ENCODE measurements at regions not wholly inside any gene's neighbourhood (a gene's known extent, or its start where the extent isn't known, plus 50 kb on each side); places are given as distances from the start of the nearest gene placed in this dataset.
"Not testable (repeated sequence)": the region's sequence is repeated elsewhere in the genome, so short reads cannot be mapped to it uniquely, and the experiment has no call there.

- H3K4me2 ChIP-seq (ENCODE audit: low read length); H3F3A ChIP-seq (ENCODE audit: low read length, unreplicated experiment); H3K4me3 ChIP-seq (ENCODE audit: low read length); intact Hi-C loops (cut with micrococcal nuclease); BruUV-seq (replicated peaks); H3K27me3 ChIP-seq (ENCODE audit: low read length); H3K9ac ChIP-seq (ENCODE audit: low read length); CTCF ChIA-PET; H3K79me2 ChIP-seq (ENCODE audit: low read length); H2AFZ ChIP-seq (ENCODE audit: low read length); POLR2A ChIA-PET (ENCODE audit: unreplicated experiment); H3K9me3 ChIP-seq (ENCODE audit: low read length); H3K9me2 ChIP-seq (replicated peaks; ENCODE audit: low read length); H3K27ac ChIP-seq (ENCODE audit: low read length); H3K4me1 ChIP-seq (ENCODE audit: insufficient read depth, low read length); H4K20me1 ChIP-seq (ENCODE audit: low read length); DNase-seq; H3K36me3 ChIP-seq (ENCODE audit: low read depth, low read length): not testable (repeated sequence)
- peak; percentile 53 for ATAC-seq
These were observed 54.9 kb upstream of the NBPF12 start for GRCh38 chr1:146883190-146883589.

GRCh38 chr1:146881096-146881495 is 57.0 kb upstream of the NBPF12 start:
- H3K9ac ChIP-seq (ENCODE audit: low read length); CTCF ChIA-PET; H3K4me1 ChIP-seq (ENCODE audit: insufficient read depth, low read length); POLR2A ChIA-PET (ENCODE audit: unreplicated experiment); intact Hi-C loops (cut with micrococcal nuclease); BruUV-seq (replicated peaks); ATAC-seq; H3K9me2 ChIP-seq (replicated peaks; ENCODE audit: low read length); H3K9me3 ChIP-seq (ENCODE audit: low read length); H3K36me3 ChIP-seq (ENCODE audit: low read depth, low read length); H3K27me3 ChIP-seq (ENCODE audit: low read length); DNase-seq; H3K79me2 ChIP-seq (ENCODE audit: low read length); H3F3A ChIP-seq (ENCODE audit: low read length, unreplicated experiment); H4K20me1 ChIP-seq (ENCODE audit: low read length); H3K4me2 ChIP-seq (ENCODE audit: low read length); H2AFZ ChIP-seq (ENCODE audit: low read length); H3K27ac ChIP-seq (ENCODE audit: low read length); H3K4me3 ChIP-seq (ENCODE audit: low read length): not testable (repeated sequence)

- DNase-seq (peak; percentile 66), ATAC-seq (peak; percentile 78)
- H3K9me2 ChIP-seq (replicated peaks; ENCODE audit: low read length); H3K27me3 ChIP-seq (ENCODE audit: low read length); H3K27ac ChIP-seq (ENCODE audit: low read length); H3K4me1 ChIP-seq (ENCODE audit: insufficient read depth, low read length); H3K36me3 ChIP-seq (ENCODE audit: low read depth, low read length); H3K79me2 ChIP-seq (ENCODE audit: low read length); H3K4me2 ChIP-seq (ENCODE audit: low read length); BruUV-seq (replicated peaks); H3F3A ChIP-seq (ENCODE audit: low read length, unreplicated experiment); H4K20me1 ChIP-seq (ENCODE audit: low read length); H3K9me3 ChIP-seq (ENCODE audit: low read length); H3K4me3 ChIP-seq (ENCODE audit: low read length); H3K9ac ChIP-seq (ENCODE audit: low read length); POLR2A ChIA-PET (ENCODE audit: unreplicated experiment); CTCF ChIA-PET; H2AFZ ChIP-seq (ENCODE audit: low read length); intact Hi-C loops (cut with micrococcal nuclease): not testable (repeated sequence)
These were observed 74.3 kb upstream of the NBPF12 start for GRCh38 chr1:146863799-146864319.

- H3K4me1 ChIP-seq (ENCODE audit: insufficient read depth, low read length); H2AFZ ChIP-seq (ENCODE audit: low read length); H3K9me3 ChIP-seq (ENCODE audit: low read length); POLR2A ChIA-PET (ENCODE audit: unreplicated experiment); H3K79me2 ChIP-seq (ENCODE audit: low read length); DNase-seq; H3K9me2 ChIP-seq (replicated peaks; ENCODE audit: low read length); H3K27me3 ChIP-seq (ENCODE audit: low read length); CTCF ChIA-PET; H3K4me3 ChIP-seq (ENCODE audit: low read length); H3K4me2 ChIP-seq (ENCODE audit: low read length); H3F3A ChIP-seq (ENCODE audit: low read length, unreplicated experiment); ATAC-seq; H3K9ac ChIP-seq (ENCODE audit: low read length); H3K36me3 ChIP-seq (ENCODE audit: low read depth, low read length); BruUV-seq (replicated peaks); intact Hi-C loops (cut with micrococcal nuclease); H4K20me1 ChIP-seq (ENCODE audit: low read length); H3K27ac ChIP-seq (ENCODE audit: low read length): not testable (repeated sequence)
These were observed 85.0 kb upstream of the NBPF12 start for GRCh38 chr1:146853147-146853546.

GRCh38 chr1:146850352-146850889 is 87.7 kb upstream of the NBPF12 start:
- H3K4me3 ChIP-seq (ENCODE audit: low read length); H3K9me3 ChIP-seq (ENCODE audit: low read length); H4K20me1 ChIP-seq (ENCODE audit: low read length); H3K4me1 ChIP-seq (ENCODE audit: insufficient read depth, low read length); POLR2A ChIA-PET (ENCODE audit: unreplicated experiment); H3K79me2 ChIP-seq (ENCODE audit: low read length); H2AFZ ChIP-seq (ENCODE audit: low read length); BruUV-seq (replicated peaks); H3K27me3 ChIP-seq (ENCODE audit: low read length); H3K4me2 ChIP-seq (ENCODE audit: low read length); intact Hi-C loops (cut with micrococcal nuclease); H3K9me2 ChIP-seq (replicated peaks; ENCODE audit: low read length); H3K36me3 ChIP-seq (ENCODE audit: low read depth, low read length); CTCF ChIA-PET; H3F3A ChIP-seq (ENCODE audit: low read length, unreplicated experiment); H3K27ac ChIP-seq (ENCODE audit: low read length); H3K9ac ChIP-seq (ENCODE audit: low read length): not testable (repeated sequence)
- ATAC-seq (peak; percentile 54), DNase-seq (peak; percentile 30)

- POLR2A ChIA-PET (ENCODE audit: unreplicated experiment); H4K20me1 ChIP-seq (ENCODE audit: low read length); H3K27ac ChIP-seq (ENCODE audit: low read length); H3K9me3 ChIP-seq (ENCODE audit: low read length); DNase-seq; intact Hi-C loops (cut with micrococcal nuclease); H3K9me2 ChIP-seq (replicated peaks; ENCODE audit: low read length); CTCF ChIA-PET; H3K27me3 ChIP-seq (ENCODE audit: low read length); H3F3A ChIP-seq (ENCODE audit: low read length, unreplicated experiment); H3K9ac ChIP-seq (ENCODE audit: low read length); H3K36me3 ChIP-seq (ENCODE audit: low read depth, low read length); H2AFZ ChIP-seq (ENCODE audit: low read length); H3K4me1 ChIP-seq (ENCODE audit: insufficient read depth, low read length); BruUV-seq (replicated peaks); H3K4me3 ChIP-seq (ENCODE audit: low read length); H3K79me2 ChIP-seq (ENCODE audit: low read length); H3K4me2 ChIP-seq (ENCODE audit: low read length): not testable (repeated sequence)
- ATAC-seq = peak; percentile 59; the same call in 1 of the 2 replicates
These were observed 99.4 kb upstream of the NBPF12 start for GRCh38 chr1:146838725-146839124.

GRCh38 chr1:146826957-146827356 is 111.2 kb upstream of the NBPF12 start:
- DNase-seq, CTCF ChIA-PET: not testable (repeated sequence)

More at GRCh38 chr1:146826957-146827356, 111.2 kb upstream of the NBPF12 start:
- H3K27ac ChIP-seq (ENCODE audit: low read length); H3K4me3 ChIP-seq (ENCODE audit: low read length); H3K9ac ChIP-seq (ENCODE audit: low read length); POLR2A ChIA-PET (ENCODE audit: unreplicated experiment); H2AFZ ChIP-seq (ENCODE audit: low read length); H3K36me3 ChIP-seq (ENCODE audit: low read depth, low read length); H3K9me3 ChIP-seq (ENCODE audit: low read length); H3K4me2 ChIP-seq (ENCODE audit: low read length); intact Hi-C loops (cut with micrococcal nuclease); H3K4me1 ChIP-seq (ENCODE audit: insufficient read depth, low read length); H4K20me1 ChIP-seq (ENCODE audit: low read length); BruUV-seq (replicated peaks); H3F3A ChIP-seq (ENCODE audit: low read length, unreplicated experiment); H3K27me3 ChIP-seq (ENCODE audit: low read length); H3K79me2 ChIP-seq (ENCODE audit: low read length); H3K9me2 ChIP-seq (replicated peaks; ENCODE audit: low read length); ATAC-seq: not testable (repeated sequence)

Measured in PC-3 (cell line).